Parathyroid adenoma (tissue), 2 donors: ENCODE measurements at regions not wholly inside any gene's neighbourhood (a gene's known extent, or its start where the extent isn't known, plus 50 kb on each side); places are given as distances from the start of the nearest gene placed in this dataset.

Experiments used
- H2AFZ ChIP-seq: fragments of 300-600 bp; sonication (generic); one replicate; pipeline ENCODE4 v1.7.0; 2017; ENCODE audit warnings: antibody characterized with exemption, mild to moderate bottlenecking
- H3K27ac ChIP-seq: fragments of 300-600 bp; sonication (generic); one replicate; pipeline ENCODE4 v1.7.0; 2017
- H3K27me3 ChIP-seq: fragments of 300-600 bp; sonication (generic); one replicate; pipeline ENCODE4 v1.7.0; 2017; ENCODE audit warnings: low read length; ENCODE audit not compliant: control insufficient read depth, insufficient read depth
- H3K36me3 ChIP-seq: fragments of 300-600 bp; sonication (generic); one replicate; pipeline ENCODE4 v1.7.0; 2017; ENCODE audit warnings: low read length; ENCODE audit not compliant: control insufficient read depth, insufficient read depth
- H3K4me1 ChIP-seq: fragments of 300-600 bp; sonication (generic); one replicate; pipeline ENCODE4 v1.7.0; 2017; ENCODE audit warnings: control low read depth
- H3K4me2 ChIP-seq: fragments of 300-600 bp; sonication (generic); one replicate; pipeline ENCODE4 v1.7.0; 2017; ENCODE audit warnings: low read length
- H3K4me3 ChIP-seq: fragments of 300-600 bp; sonication (generic); one replicate; pipeline ENCODE4 v1.7.0; 2017; ENCODE audit warnings: low read depth, low read length
- H3K79me2 ChIP-seq: fragments of 300-600 bp; sonication (generic); one replicate; pipeline ENCODE4 v1.7.0; 2017; ENCODE audit warnings: control low read depth
- H3K9ac ChIP-seq: fragments of 300-600 bp; sonication (generic); one replicate; pipeline ENCODE4 v1.7.0; 2017; ENCODE audit warnings: mild to moderate bottlenecking
- H3K9me3 ChIP-seq: fragments of 300-600 bp; sonication (generic); one replicate; pipeline ENCODE4 v1.7.0; 2017; ENCODE audit warnings: low read length; ENCODE audit not compliant: control insufficient read depth
- CTCF ChIP-seq: fragments of 300-600 bp; sonication (generic); IDR thresholded peaks from one replicate; pipeline ENCODE4 v1.7.0; 2017; ENCODE audit warnings: antibody characterized with exemption, mild to moderate bottlenecking
- donor health status: primary hyperparathyroidism.

GRCh38 chr14:94965551-94966313, 191.6 kb downstream of the DICER1 start:
- no peak overlapping the region for H3K4me2 ChIP-seq
- no peaks in the 10 kb centered on the region for H3K36me3 ChIP-seq
- H3K27me3 ChIP-seq, result peaks cover 3% of the 10 kb centered on the region
- H3K9ac ChIP-seq, result no peak overlapping the region
- H3K79me2 ChIP-seq, result no peaks in the 10 kb centered on the region
- H3K9me3 ChIP-seq, result no peaks in the 10 kb centered on the region
- no peaks in the 10 kb centered on the region for H3K4me1 ChIP-seq
- H3K27ac ChIP-seq, result no peak overlapping the region
- H3K4me3 ChIP-seq, result no peak overlapping the region
- no peak for TF ChIP-seq CTCF
- H2AFZ ChIP-seq, result no peak overlapping the region

- H3K4me1 ChIP-seq, result no peaks in the 10 kb centered on the region
- H3K9ac ChIP-seq, result no peak overlapping the region
- H3K27ac ChIP-seq, result no peak overlapping the region
- H3K27me3 ChIP-seq, result peaks cover 3% of the 10 kb centered on the region
- no peaks in the 10 kb centered on the region for H3K36me3 ChIP-seq
- TF ChIP-seq CTCF, result no peak
- no peak overlapping the region for H2AFZ ChIP-seq
- no peaks in the 10 kb centered on the region for H3K79me2 ChIP-seq
- H3K4me3 ChIP-seq, result no peak overlapping the region
- no peak overlapping the region for H3K4me2 ChIP-seq
- no peaks in the 10 kb centered on the region for H3K9me3 ChIP-seq
Observed at GRCh38 chr14:94964931-94965330, 192.4 kb downstream of the DICER1 start.

GRCh38 chr14:94964181-94964580, 193.1 kb downstream of the DICER1 start:
- Histone ChIP-seq H3K4me2 (no peak overlapping the region), H2AFZ (no peak overlapping the region), H3K27me3 (peaks cover 3% of the 10 kb centered on the region), H3K9me3 (no peaks in the 10 kb centered on the region), H3K9ac (no peak overlapping the region), H3K79me2 (no peaks in the 10 kb centered on the region), H3K27ac (no peak overlapping the region), H3K36me3 (no peaks in the 10 kb centered on the region), H3K4me3 (no peak overlapping the region), H3K4me1 (no peaks in the 10 kb centered on the region)
- TF ChIP-seq CTCF, result no peak

GRCh38 chr14:94963051-94963450, 193.1 kb upstream of the GSC start:
- H3K4me3 ChIP-seq, result no peak overlapping the region
- no peaks in the 10 kb centered on the region for H3K4me1 ChIP-seq
- no peak for TF ChIP-seq CTCF
- peaks cover 3% of the 10 kb centered on the region for H3K27me3 ChIP-seq
- no peaks in the 10 kb centered on the region for H3K9me3 ChIP-seq
- no peak overlapping the region for H3K27ac ChIP-seq
- no peak overlapping the region for H2AFZ ChIP-seq
- H3K79me2 ChIP-seq, result no peaks in the 10 kb centered on the region
- no peak overlapping the region for H3K9ac ChIP-seq
- no peaks in the 10 kb centered on the region for H3K36me3 ChIP-seq
- no peak overlapping the region for H3K4me2 ChIP-seq

GRCh38 chr14:94962166-94962575, 192.3 kb upstream of the GSC start:
- Histone ChIP-seq H3K79me2 (no peaks in the 10 kb centered on the region), H2AFZ (no peak overlapping the region), H3K4me1 (no peaks in the 10 kb centered on the region), H3K9me3 (no peaks in the 10 kb centered on the region), H3K27me3 (peaks cover 3% of the 10 kb centered on the region), H3K4me2 (no peak overlapping the region), H3K4me3 (no peak overlapping the region), H3K27ac (no peak overlapping the region), H3K9ac (no peak overlapping the region), H3K36me3 (no peaks in the 10 kb centered on the region)
- TF ChIP-seq CTCF, result no peak
